Panc1 (cell line): ENCODE measurements at regions not wholly inside any gene's neighbourhood (a gene's known extent, or its start where the extent isn't known, plus 50 kb on each side); places are given as distances from the start of the nearest gene placed in this dataset.

Experiments used
- CTCF ChIP-seq: fragments of 450-650 bp; IDR thresholded peaks from 2 replicates; pipeline ENCODE4 v1.5.1; 2017; ENCODE audit warnings: mild to moderate bottlenecking
- POLR2AphosphoS5 ChIP-seq: IDR thresholded peaks from 2 replicates; pipeline ENCODE4 v1.6.1; 2012; ENCODE audit warnings: mild to moderate bottlenecking, low read depth, low read length, moderate library complexity
- REST ChIP-seq, 2 experiments: IDR thresholded peaks; 2 replicates each; pipeline ENCODE4 v1.6.1; 2011 to 2012; ENCODE audit warnings: low read depth in 2 of 2, control low read depth in 1 of 2, low read length in 1 of 2, mild to moderate bottlenecking in 1 of 2, moderate library complexity in 1 of 2; ENCODE audit not compliant: insufficient read depth in 1 of 2
- SIN3A ChIP-seq: IDR thresholded peaks from 2 replicates; pipeline ENCODE4 v1.6.1; 2012; ENCODE audit warnings: low read depth, mild to moderate bottlenecking, low read length, moderate library complexity, borderline replicate concordance; ENCODE audit not compliant: insufficient read depth

- TF ChIP-seq CTCF, result no peak
- no peak for TF ChIP-seq POLR2AphosphoS5
- TF ChIP-seq SIN3A, result no peak
- TF ChIP-seq REST (IDR thresholded peaks at IDR 0.05; ENCODE audit: insufficient read depth in 1 of 2, low read depth in 2 of 2, low read length in 1 of 2), result no peak
Observed at GRCh38 chr7:3138997-3139396, 95.3 kb upstream of the CARD11 start.
